Transverse colon (tissue), 4 donors: ENCODE measurements at regions not wholly inside any gene's neighbourhood (a gene's known extent, or its start where the extent isn't known, plus 50 kb on each side); places are given as distances from the start of the nearest gene placed in this dataset.

Experiments used
- EP300 ChIP-seq: sonication (generic); formaldehyde crosslinking; IDR thresholded peaks from one replicate; pipeline ENCODE4 v1.6.1; 2017; ENCODE audit warnings: antibody characterized with exemption, low read depth
- POLR2A ChIP-seq: fragments of 450-650 bp; IDR thresholded peaks from one replicate; pipeline ENCODE4 v1.6.1; 2016; ENCODE audit warnings: antibody characterized with exemption, mild to moderate bottlenecking, moderate library complexity
- POLR2AphosphoS5 ChIP-seq, 3 donors: sonication (generic); formaldehyde crosslinking; IDR thresholded peaks; one replicate each; pipeline ENCODE4 v1.6.1; 2016; ENCODE audit warnings: antibody characterized with exemption in 3 of 3
- TF ChIP-seq, protein P1 (sequence below), 5 experiments: fragments of 200-600 bp in 3 of 5; fragments of 450-650 bp in 2 of 5; sonication (generic) in 3 of 5; IDR thresholded peaks; 1 replicate in 2 of 5; 2 replicates in 3 of 5; pipeline ENCODE4 v1.5.1; 2016 to 2017; ENCODE audit warnings: antibody characterized with exemption in 5 of 5, inconsistent platforms in 3 of 5, mild to moderate bottlenecking in 2 of 5, moderate library complexity in 1 of 5

- TF ChIP-seq POLR2A (no peak), EP300 (no peak), POLR2AphosphoS5 (IDR thresholded peaks at IDR 0.05) (no peak)
- TF ChIP-seq, protein P1, sequence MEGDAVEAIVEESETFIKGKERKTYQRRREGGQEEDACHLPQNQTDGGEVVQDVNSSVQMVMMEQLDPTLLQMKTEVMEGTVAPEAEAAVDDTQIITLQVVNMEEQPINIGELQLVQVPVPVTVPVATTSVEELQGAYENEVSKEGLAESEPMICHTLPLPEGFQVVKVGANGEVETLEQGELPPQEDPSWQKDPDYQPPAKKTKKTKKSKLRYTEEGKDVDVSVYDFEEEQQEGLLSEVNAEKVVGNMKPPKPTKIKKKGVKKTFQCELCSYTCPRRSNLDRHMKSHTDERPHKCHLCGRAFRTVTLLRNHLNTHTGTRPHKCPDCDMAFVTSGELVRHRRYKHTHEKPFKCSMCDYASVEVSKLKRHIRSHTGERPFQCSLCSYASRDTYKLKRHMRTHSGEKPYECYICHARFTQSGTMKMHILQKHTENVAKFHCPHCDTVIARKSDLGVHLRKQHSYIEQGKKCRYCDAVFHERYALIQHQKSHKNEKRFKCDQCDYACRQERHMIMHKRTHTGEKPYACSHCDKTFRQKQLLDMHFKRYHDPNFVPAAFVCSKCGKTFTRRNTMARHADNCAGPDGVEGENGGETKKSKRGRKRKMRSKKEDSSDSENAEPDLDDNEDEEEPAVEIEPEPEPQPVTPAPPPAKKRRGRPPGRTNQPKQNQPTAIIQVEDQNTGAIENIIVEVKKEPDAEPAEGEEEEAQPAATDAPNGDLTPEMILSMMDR (IDR thresholded peaks at IDR 0.05), result no peak
These were observed 1010.0 kb downstream of the XPNPEP1 start for GRCh38 chr10:108913300-108913699.
